Thyroid gland (tissue), 4 donors: ENCODE measurements at regions not wholly inside any gene's neighbourhood (a gene's known extent, or its start where the extent isn't known, plus 50 kb on each side); places are given as distances from the start of the nearest gene placed in this dataset.

Experiments
- POLR2A ChIP-seq, 2 donors: fragments of 450-650 bp; IDR thresholded peaks; one replicate each; pipeline ENCODE4 v1.6.1; 2017; ENCODE audit warnings: antibody characterized with exemption in 2 of 2, mild to moderate bottlenecking in 2 of 2, moderate library complexity in 1 of 2
- TF ChIP-seq, protein P1 (sequence below), 6 experiments: fragments of 200-600 bp in 3 of 6; fragments of 450-650 bp in 3 of 6; sonication (generic) in 3 of 6; IDR thresholded peaks; one replicate each; pipeline ENCODE4 v1.5.1; 2016 to 2019; ENCODE audit warnings: antibody characterized with exemption in 6 of 6, mild to moderate bottlenecking in 2 of 6, inconsistent platforms in 1 of 6, moderate library complexity in 1 of 6

DNA sequence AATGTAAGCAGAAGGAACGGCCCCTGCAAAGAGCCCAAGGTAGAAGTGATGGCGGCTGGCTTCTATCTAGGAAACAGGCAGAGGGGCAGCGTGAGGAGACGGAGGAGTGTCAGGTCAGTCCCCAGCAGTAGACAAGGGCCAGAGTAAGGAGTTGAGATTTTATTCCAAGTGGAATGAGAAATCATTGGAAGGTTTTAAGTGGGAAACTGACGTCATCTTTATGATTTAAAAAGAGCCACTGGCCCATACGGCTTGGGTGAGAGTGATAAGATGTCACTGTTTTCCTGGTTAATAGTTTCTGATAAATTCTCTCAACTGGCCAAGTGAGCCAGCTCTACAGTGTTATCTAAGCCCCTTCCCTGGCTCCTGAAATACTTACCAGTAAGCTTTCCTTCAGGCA lies 103.2 kb upstream of the CAMK1G start:
- TF ChIP-seq POLR2A (IDR thresholded peaks at IDR 0.05), result no peak
- TF ChIP-seq, protein P1, sequence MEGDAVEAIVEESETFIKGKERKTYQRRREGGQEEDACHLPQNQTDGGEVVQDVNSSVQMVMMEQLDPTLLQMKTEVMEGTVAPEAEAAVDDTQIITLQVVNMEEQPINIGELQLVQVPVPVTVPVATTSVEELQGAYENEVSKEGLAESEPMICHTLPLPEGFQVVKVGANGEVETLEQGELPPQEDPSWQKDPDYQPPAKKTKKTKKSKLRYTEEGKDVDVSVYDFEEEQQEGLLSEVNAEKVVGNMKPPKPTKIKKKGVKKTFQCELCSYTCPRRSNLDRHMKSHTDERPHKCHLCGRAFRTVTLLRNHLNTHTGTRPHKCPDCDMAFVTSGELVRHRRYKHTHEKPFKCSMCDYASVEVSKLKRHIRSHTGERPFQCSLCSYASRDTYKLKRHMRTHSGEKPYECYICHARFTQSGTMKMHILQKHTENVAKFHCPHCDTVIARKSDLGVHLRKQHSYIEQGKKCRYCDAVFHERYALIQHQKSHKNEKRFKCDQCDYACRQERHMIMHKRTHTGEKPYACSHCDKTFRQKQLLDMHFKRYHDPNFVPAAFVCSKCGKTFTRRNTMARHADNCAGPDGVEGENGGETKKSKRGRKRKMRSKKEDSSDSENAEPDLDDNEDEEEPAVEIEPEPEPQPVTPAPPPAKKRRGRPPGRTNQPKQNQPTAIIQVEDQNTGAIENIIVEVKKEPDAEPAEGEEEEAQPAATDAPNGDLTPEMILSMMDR (IDR thresholded peaks at IDR 0.05), result no peak
